Suprapubic skin (tissue), 4 donors: ENCODE measurements at regions not wholly inside any gene's neighbourhood (a gene's known extent, or its start where the extent isn't known, plus 50 kb on each side); places are given as distances from the start of the nearest gene placed in this dataset.
"Not testable (repeated sequence)": the region's sequence is repeated elsewhere in the genome, so short reads cannot be mapped to it uniquely, and the experiment has no call there.

ENCODE experiments used
- DNase-seq, 2 donors: peaks; one replicate each; pipeline ENCODE4 v3.0.0-alpha.2; 2019; ENCODE audit warnings: low spot score in 2 of 2
- H3K27ac ChIP-seq: fragments of 200-600 bp; sonication (generic); one replicate; pipeline ENCODE4 v1.5.1; 2019
- H3K27me3 ChIP-seq: fragments of 200-600 bp; sonication (generic); one replicate; pipeline ENCODE4 v1.5.1; 2019
- H3K36me3 ChIP-seq: fragments of 200-600 bp; sonication (generic); one replicate; pipeline ENCODE4 v1.5.1; 2019
- H3K4me1 ChIP-seq: fragments of 200-600 bp; sonication (generic); one replicate; pipeline ENCODE4 v1.5.1; 2019
- H3K4me3 ChIP-seq: fragments of 200-600 bp; sonication (generic); one replicate; pipeline ENCODE4 v1.5.1; 2019; ENCODE audit warnings: mild to moderate bottlenecking
- H3K9me3 ChIP-seq: fragments of 200-600 bp; sonication (generic); one replicate; pipeline ENCODE4 v1.5.1; 2019
- CTCF ChIP-seq, 2 donors: fragments of 200-600 bp in 1 of 2; fragments of 450-650 bp in 1 of 2; sonication (generic) in 1 of 2; IDR thresholded peaks; one replicate each; pipeline ENCODE4 v1.5.1; 2016 to 2019; ENCODE audit warnings: antibody characterized with exemption in 2 of 2, mild to moderate bottlenecking in 1 of 2, moderate library complexity in 1 of 2
- EP300 ChIP-seq: sonication (generic); formaldehyde crosslinking; IDR thresholded peaks from one replicate; pipeline ENCODE4 v1.6.1; 2017; ENCODE audit warnings: antibody characterized with exemption
- POLR2A ChIP-seq, 2 donors: fragments of 450-650 bp; IDR thresholded peaks; one replicate each; pipeline ENCODE4 v1.6.1; 2017; ENCODE audit warnings: antibody characterized with exemption in 2 of 2, mild to moderate bottlenecking in 2 of 2, moderate library complexity in 2 of 2
- POLR2AphosphoS5 ChIP-seq, 3 donors: sonication (generic); formaldehyde crosslinking; IDR thresholded peaks; one replicate each; pipeline ENCODE4 v1.6.1; 2017; ENCODE audit warnings: antibody characterized with exemption in 3 of 3
- WGBS: methylation state at CpG from one replicate; pipeline ENCODE4 v1.1.5; 2018; 5-methylcytosine and 5-hydroxymethylcytosine counted together

DNA sequence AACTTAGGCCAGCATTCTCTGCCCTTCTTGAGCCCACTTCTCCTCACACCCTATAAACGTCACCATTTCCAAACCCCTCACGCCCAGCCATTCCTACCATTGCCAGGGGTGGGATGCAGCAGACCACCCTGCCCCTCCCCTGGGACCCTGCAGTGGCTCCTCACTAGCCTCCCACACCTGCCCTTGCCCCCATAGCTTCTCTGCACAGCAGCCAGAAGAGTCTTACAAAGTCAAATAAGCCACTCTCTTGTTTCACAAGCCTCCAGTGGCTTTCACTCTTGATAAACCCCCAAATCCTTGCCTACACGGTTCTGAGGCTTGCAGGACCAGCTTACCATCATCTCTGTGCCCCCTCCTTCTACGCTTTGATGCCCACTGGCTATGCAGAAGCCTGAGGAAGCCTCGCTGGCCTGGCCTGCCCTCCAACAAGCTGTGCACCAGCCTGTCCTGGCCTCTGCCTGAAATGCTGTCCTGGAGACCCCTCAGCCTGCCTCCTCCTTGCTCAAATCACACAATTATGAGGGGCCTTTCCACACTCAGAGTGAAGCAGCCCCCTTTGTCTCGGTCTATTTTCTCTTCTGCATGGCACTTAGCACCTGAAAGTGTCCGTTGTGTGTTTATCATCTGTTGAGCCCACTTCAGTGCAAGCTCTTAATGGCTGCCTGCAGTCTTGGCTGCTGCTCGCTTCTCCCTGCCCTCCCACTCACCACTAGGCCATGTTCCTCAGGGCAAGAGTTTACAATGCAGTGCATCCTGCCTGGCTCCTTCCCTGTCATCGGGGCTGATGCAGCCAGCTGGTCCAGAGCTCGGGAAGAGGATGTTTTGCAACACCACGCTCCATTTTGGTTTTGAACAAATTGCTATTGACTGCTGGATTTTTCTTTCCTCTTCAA lies 82.6 kb upstream of the RGPD5 start:
- TF ChIP-seq POLR2A (IDR thresholded peaks at IDR 0.05) (no peak), EP300 (no peak)
- H3K4me3 ChIP-seq, result no peak overlapping the region
- peak; percentile 41 to 53 for DNase-seq

DNA sequence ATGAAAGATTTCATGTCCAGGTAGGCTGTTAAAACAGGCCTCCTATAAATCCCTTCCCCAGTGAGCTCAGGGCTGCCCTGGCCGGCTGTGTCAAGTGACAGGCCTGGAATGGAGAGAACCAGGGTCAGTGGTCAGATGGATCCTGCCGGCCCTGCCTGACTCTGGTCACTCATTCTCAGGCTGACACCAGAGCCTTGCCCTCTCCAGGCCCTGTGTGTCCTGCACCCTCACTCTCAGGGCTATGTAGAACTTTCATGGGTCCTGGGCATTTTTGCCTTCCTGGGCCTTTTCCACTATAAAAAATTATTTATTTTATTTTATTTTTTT lies 82.0 kb upstream of the RGPD5 start:
- H3K4me1 ChIP-seq, result peaks cover 23% of the 10 kb centered on the region
- no peaks in the 10 kb centered on the region for H3K9me3 ChIP-seq
- no peak overlapping the region for H3K27ac ChIP-seq
- TF ChIP-seq CTCF (IDR thresholded peaks at IDR 0.05) (no peak), POLR2AphosphoS5 (IDR thresholded peaks at IDR 0.05) (no peak), POLR2A (IDR thresholded peaks at IDR 0.05) (no peak), EP300 (no peak)
- no peak overlapping the region for H3K4me3 ChIP-seq
- peak; percentile 40 to 71 for DNase-seq
- no peaks in the 10 kb centered on the region for H3K36me3 ChIP-seq
- WGBS, result 96% methylated on average over 2 of the region's 2 CpGs
- H3K27me3 ChIP-seq, result no peaks in the 10 kb centered on the region

More for the DNA sequence above, 82.6 kb upstream of the RGPD5 start:
- peaks cover 27% of the 10 kb centered on the region for H3K4me1 ChIP-seq
- H3K9me3 ChIP-seq, result no peaks in the 10 kb centered on the region
- no peaks in the 10 kb centered on the region for H3K36me3 ChIP-seq
- no peaks in the 10 kb centered on the region for H3K27me3 ChIP-seq
- WGBS, result 74% methylated on average over 11 of the region's 11 CpGs
- no peak overlapping the region for H3K27ac ChIP-seq

- TF ChIP-seq CTCF (IDR thresholded peaks at IDR 0.05) (no peak), EP300 (no peak), POLR2A (IDR thresholded peaks at IDR 0.05) (no peak), POLR2AphosphoS5 (IDR thresholded peaks at IDR 0.05) (no peak)
- H3K4me1 ChIP-seq, result peaks cover 16% of the 10 kb centered on the region
- 95% methylated on average over 5 of the region's 5 CpGs for WGBS
Observed at GRCh38 chr2:109712746-109713145, 81.4 kb upstream of the RGPD5 start.

GRCh38 chr2:109715313-109715805 lies 78.7 kb upstream of the RGPD5 start:
- no peak overlapping the region for H3K4me3 ChIP-seq
- 67% methylated on average over 1 of the region's 1 CpG for whole genome bisulfite sequencing
- peak; percentile 40 to 43 for DNase-seq
- peak; percentile 41 to 81 for TF ChIP-seq CTCF (IDR thresholded peaks at IDR 0.05)
- TF ChIP-seq POLR2AphosphoS5 (IDR thresholded peaks at IDR 0.05), result no peak
- no peaks in the 10 kb centered on the region for H3K36me3 ChIP-seq
- H3K27ac ChIP-seq, result no peak overlapping the region
- H3K27me3 ChIP-seq, result no peaks in the 10 kb centered on the region
- no peaks in the 10 kb centered on the region for H3K9me3 ChIP-seq
- H3K4me1 ChIP-seq, result peaks cover 13% of the 10 kb centered on the region

More at GRCh38 chr2:109712746-109713145, 81.4 kb upstream of the RGPD5 start:
- Histone ChIP-seq H3K36me3 (no peaks in the 10 kb centered on the region), H3K27ac (no peak overlapping the region), H3K27me3 (no peaks in the 10 kb centered on the region), H3K4me3 (no peak overlapping the region), H3K9me3 (no peaks in the 10 kb centered on the region)
- DNase-seq, result peak in 1 of 2 donors; percentile 50

- not testable (repeated sequence) for H3K4me3 ChIP-seq, H3K27me3 ChIP-seq, H3K9me3 ChIP-seq, H3K36me3 ChIP-seq, H3K27ac ChIP-seq
- WGBS, result 69% methylated on average over 4 of the region's 4 CpGs
- peaks cover 22% of the 10 kb centered on the region for H3K4me1 ChIP-seq
- DNase-seq, result peak; percentile 24 to 37
Observed at GRCh38 chr2:109716596-109716995, 77.5 kb upstream of the RGPD5 start.

DNA sequence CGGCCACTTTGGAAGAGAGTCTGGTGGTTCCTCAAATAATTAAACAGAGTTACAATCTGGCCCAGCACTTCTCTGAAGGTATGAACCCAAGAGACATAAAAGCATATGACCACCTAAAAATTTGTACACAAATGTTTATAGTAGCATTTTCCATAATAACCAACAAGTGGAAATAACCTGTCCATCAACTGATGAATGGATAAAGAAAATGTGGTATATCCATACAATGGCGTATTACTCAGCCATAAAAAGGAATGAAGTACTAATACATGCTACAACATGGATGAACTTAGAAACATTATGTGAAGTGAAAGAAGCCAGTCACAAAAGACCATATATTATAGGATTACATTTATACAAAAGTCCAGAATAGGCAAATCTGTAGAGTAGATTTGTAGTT lies 76.0 kb upstream of the RGPD5 start:
- TF ChIP-seq CTCF (IDR thresholded peaks at IDR 0.05), result no peak
- no peak for TF ChIP-seq POLR2A (IDR thresholded peaks at IDR 0.05)
- TF ChIP-seq EP300, result no peak
- TF ChIP-seq POLR2AphosphoS5 (IDR thresholded peaks at IDR 0.05), result no peak
- no peak for DNase-seq
- no peak overlapping the region for H3K27ac ChIP-seq
- no peak overlapping the region for H3K4me3 ChIP-seq
- no peaks in the 10 kb centered on the region for H3K27me3 ChIP-seq
- H3K9me3 ChIP-seq, result no peaks in the 10 kb centered on the region
- no peaks in the 10 kb centered on the region for H3K36me3 ChIP-seq
- H3K4me1 ChIP-seq, result peaks cover 25% of the 10 kb centered on the region
- WGBS, result 97% methylated on average over 2 of the region's 2 CpGs
